ENCODE measurements at regions not wholly inside any gene's neighbourhood (a gene's known extent, or its start where the extent isn't known, plus 50 kb on each side); places are given as distances from the start of the nearest gene placed in this dataset.

DNA sequence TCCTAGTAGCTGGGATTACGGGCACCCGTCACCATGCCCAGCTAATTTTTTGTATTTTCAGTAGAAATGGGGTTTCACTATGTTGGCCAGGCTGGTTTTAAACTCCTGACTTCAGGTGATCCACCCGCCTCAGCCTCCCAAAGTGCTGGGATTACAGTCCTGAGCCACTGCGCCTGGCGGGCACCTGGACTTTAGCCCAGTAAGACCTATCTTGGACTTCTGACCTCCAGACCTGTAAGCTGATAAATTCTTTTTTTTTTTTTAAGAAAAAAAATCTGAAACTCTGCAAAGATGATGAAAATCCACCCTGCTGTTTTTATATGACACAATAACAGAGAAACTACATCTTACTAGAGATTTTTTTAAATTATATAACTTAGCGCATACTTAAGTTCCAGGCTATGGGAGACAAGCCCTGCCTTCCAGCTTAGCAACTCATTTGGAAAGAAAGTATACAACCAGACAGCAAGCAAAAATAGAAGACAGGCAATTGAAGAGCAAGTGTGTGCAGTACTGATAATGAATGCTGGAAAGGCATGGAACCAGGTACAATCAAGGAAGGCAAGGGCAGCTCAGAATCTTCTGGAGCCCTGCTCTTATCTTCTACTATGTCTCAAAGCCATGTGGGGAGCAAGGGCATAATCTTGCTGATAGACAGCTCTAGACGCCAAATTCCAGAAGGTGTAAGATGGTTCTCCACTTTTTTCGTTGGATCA, 104.2 kb downstream of the CD83 start:
- Histone ChIP-seq H2BK5ac (ENCODE audit: low read length) (no peak overlapping the region), H3K9ac (ENCODE audit: low read depth, low read length, poor library complexity) (no peak overlapping the region), H2AFZ (ENCODE audit: low read length) (no peak overlapping the region), H2BK12ac (ENCODE audit: low read length) (no peak overlapping the region), H4K91ac (ENCODE audit: low read depth, low read length, poor library complexity) (no peak overlapping the region), H3K4ac (ENCODE audit: low read length) (no peak overlapping the region), H3K27ac (replicated peaks; ENCODE audit: low read length) (no peak overlapping the region), H3K27me3 (ENCODE audit: control insufficient read depth in 3 of 3, insufficient read depth in 3 of 3, low read depth in 1 of 3, low read length in 3 of 3) (peaks cover 0 to 8% (median 0%) of the 10 kb centered on the region in 3 experiments), H3K9me3 (replicated peaks in 1 of 2; ENCODE audit: control insufficient read depth in 2 of 2, insufficient read depth in 1 of 2, low read depth in 1 of 2, low read length in 2 of 2) (no peaks in the 10 kb centered on the region), H3K14ac (ENCODE audit: low read length) (no peak overlapping the region), H2BK15ac (ENCODE audit: low read length) (no peak overlapping the region), H2BK120ac (ENCODE audit: low read depth, low read length) (no peak overlapping the region), H3K4me3 (ENCODE audit: low read length in 2 of 2) (no peak overlapping the region), H3K23ac (ENCODE audit: low read depth, low read length, poor library complexity) (no peak overlapping the region), H3K4me1 (ENCODE audit: control insufficient read depth in 2 of 2, insufficient read depth in 1 of 2, low read depth in 1 of 2, low read length in 2 of 2) (peaks cover 0 to 2% of the 10 kb centered on the region in 2 donors), H4K8ac (ENCODE audit: low read depth, low read length) (no peak overlapping the region), H2AK5ac (ENCODE audit: low read depth, low read length) (no peak overlapping the region), H3K79me1 (ENCODE audit: low read depth, low read length) (no peaks in the 10 kb centered on the region), H3K18ac (ENCODE audit: low read length) (no peak overlapping the region), H3K4me2 (ENCODE audit: insufficient read depth, low read length, poor library complexity, severe bottlenecking) (no peak overlapping the region), H3K36me3 (replicated peaks in 1 of 2; ENCODE audit: control insufficient read depth in 2 of 2, insufficient read depth in 2 of 2, low read length in 2 of 2) (no peaks in the 10 kb centered on the region)
- DNase-seq (ENCODE audit: low spot score): no peak
- no CpG with 5 or more reads among the region's 8 CpGs for WGBS, 2 donors (ENCODE audit: extremely low coverage in 2 of 2, insufficient read length in 2 of 2, insufficient replicate concordance in 1 of 2)

DNA sequence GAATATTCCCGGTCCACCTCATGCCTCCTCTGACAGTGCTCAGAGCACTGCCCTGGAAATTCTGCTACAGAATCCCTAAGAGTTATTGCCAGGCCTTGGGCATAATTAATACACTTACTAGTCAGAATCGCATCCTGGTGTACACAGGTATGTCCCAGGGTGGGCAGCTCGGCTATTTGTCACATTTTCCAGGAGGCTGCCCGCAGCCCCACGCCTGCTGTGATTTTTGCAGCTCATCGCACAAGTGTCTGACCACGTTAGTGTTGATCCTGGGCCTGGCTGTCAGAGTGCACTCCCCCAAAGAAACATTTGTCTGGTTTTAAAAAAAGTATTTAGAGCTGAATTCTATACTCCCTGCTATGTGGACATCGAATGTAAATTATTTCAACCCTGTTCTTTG, 105.4 kb downstream of the CD83 start:
- Histone ChIP-seq H2BK5ac (ENCODE audit: low read length) (no peak overlapping the region), H2BK12ac (ENCODE audit: low read length) (no peak overlapping the region), H3K27me3 (ENCODE audit: control insufficient read depth in 3 of 3, insufficient read depth in 3 of 3, low read depth in 1 of 3, low read length in 3 of 3) (peaks cover 0 to 2% (median 0%) of the 10 kb centered on the region in 3 experiments), H3K14ac (ENCODE audit: low read length) (no peak overlapping the region), H3K4ac (ENCODE audit: low read length) (no peak overlapping the region), H3K4me3 (ENCODE audit: low read length in 2 of 2) (no peak overlapping the region), H3K79me1 (ENCODE audit: low read depth, low read length) (no peaks in the 10 kb centered on the region), H3K18ac (ENCODE audit: low read length) (no peak overlapping the region), H2AK5ac (ENCODE audit: low read depth, low read length) (no peak overlapping the region), H4K91ac (ENCODE audit: low read depth, low read length, poor library complexity) (no peak overlapping the region), H3K23ac (ENCODE audit: low read depth, low read length, poor library complexity) (no peak overlapping the region), H2BK120ac (ENCODE audit: low read depth, low read length) (no peak overlapping the region), H3K9ac (ENCODE audit: low read depth, low read length, poor library complexity) (no peak overlapping the region), H3K4me1 (ENCODE audit: control insufficient read depth in 2 of 2, insufficient read depth in 1 of 2, low read depth in 1 of 2, low read length in 2 of 2) (peaks cover 0 to 2% of the 10 kb centered on the region in 2 donors), H2AFZ (ENCODE audit: low read length) (no peak overlapping the region), H3K9me3 (replicated peaks in 1 of 2; ENCODE audit: control insufficient read depth in 2 of 2, insufficient read depth in 1 of 2, low read depth in 1 of 2, low read length in 2 of 2) (no peaks in the 10 kb centered on the region), H2BK15ac (ENCODE audit: low read length) (no peak overlapping the region), H3K4me2 (ENCODE audit: insufficient read depth, low read length, poor library complexity, severe bottlenecking) (no peak overlapping the region), H4K8ac (ENCODE audit: low read depth, low read length) (no peak overlapping the region), H3K27ac (replicated peaks; ENCODE audit: low read length) (no peak overlapping the region), H3K36me3 (replicated peaks in 1 of 2; ENCODE audit: control insufficient read depth in 2 of 2, insufficient read depth in 2 of 2, low read length in 2 of 2) (no peaks in the 10 kb centered on the region)
- no peak for DNase-seq (ENCODE audit: low spot score)
- no CpG with 5 or more reads among the region's 8 CpGs for WGBS, 2 donors (ENCODE audit: extremely low coverage in 2 of 2, insufficient read length in 2 of 2, insufficient replicate concordance in 1 of 2)

DNA sequence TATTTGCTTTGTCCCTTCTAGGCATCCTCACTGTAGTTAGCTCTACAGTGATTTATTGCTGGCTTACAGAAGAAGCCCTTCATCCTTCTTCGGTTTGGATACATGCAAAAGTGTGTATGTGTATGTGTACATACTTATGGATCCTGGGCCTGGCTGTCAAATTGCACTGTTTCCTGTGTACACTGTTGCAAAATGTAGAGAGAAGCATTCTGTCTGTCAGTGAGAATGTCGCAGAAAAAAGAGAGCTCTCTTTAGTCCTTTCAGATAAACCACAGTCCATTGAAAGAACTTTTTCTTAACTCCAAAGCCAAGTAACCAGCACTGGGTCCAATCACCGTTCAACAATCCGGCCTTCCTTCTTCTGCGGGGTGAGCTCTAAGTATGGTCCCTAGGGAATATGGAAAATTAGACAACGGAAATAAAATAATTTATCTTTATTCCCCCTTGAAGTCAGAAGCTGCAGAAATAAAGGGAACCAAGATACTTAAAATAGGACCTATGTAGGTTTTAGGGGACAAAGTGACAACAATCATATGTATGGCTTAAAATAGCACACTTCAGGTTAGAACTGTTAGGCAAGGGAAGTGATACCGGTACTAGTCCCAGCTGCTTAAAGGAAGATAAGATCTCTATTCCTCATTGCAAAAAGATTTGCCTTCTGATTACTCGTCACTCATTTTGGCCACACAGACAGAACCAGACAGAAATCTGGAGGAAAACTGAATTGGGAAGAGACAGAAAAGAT, 107.0 kb downstream of the CD83 start:
- Histone ChIP-seq H3K9ac (ENCODE audit: low read depth, low read length, poor library complexity) (no peak overlapping the region), H4K8ac (ENCODE audit: low read depth, low read length) (no peak overlapping the region), H3K14ac (ENCODE audit: low read length) (no peak overlapping the region), H3K27ac (replicated peaks; ENCODE audit: low read length) (no peak overlapping the region), H3K79me1 (ENCODE audit: low read depth, low read length) (no peaks in the 10 kb centered on the region), H3K18ac (ENCODE audit: low read length) (no peak overlapping the region), H3K4me1 (ENCODE audit: control insufficient read depth in 2 of 2, insufficient read depth in 1 of 2, low read depth in 1 of 2, low read length in 2 of 2) (peaks cover 2 to 6% of the 10 kb centered on the region in 2 donors), H2BK120ac (ENCODE audit: low read depth, low read length) (no peak overlapping the region), H3K9me3 (replicated peaks in 1 of 2; ENCODE audit: control insufficient read depth in 2 of 2, insufficient read depth in 1 of 2, low read depth in 1 of 2, low read length in 2 of 2) (no peaks in the 10 kb centered on the region), H3K36me3 (replicated peaks in 1 of 2; ENCODE audit: control insufficient read depth in 2 of 2, insufficient read depth in 2 of 2, low read length in 2 of 2) (no peaks in the 10 kb centered on the region), H2BK15ac (ENCODE audit: low read length) (no peak overlapping the region), H2AFZ (ENCODE audit: low read length) (no peak overlapping the region), H3K27me3 (ENCODE audit: control insufficient read depth in 3 of 3, insufficient read depth in 3 of 3, low read depth in 1 of 3, low read length in 3 of 3) (no peaks in the 10 kb centered on the region), H2BK5ac (ENCODE audit: low read length) (no peak overlapping the region), H3K4me2 (ENCODE audit: insufficient read depth, low read length, poor library complexity, severe bottlenecking) (no peak overlapping the region), H3K4ac (ENCODE audit: low read length) (no peak overlapping the region), H3K4me3 (ENCODE audit: low read length in 2 of 2) (no peak overlapping the region), H4K91ac (ENCODE audit: low read depth, low read length, poor library complexity) (no peak overlapping the region), H2BK12ac (ENCODE audit: low read length) (no peak overlapping the region), H3K23ac (ENCODE audit: low read depth, low read length, poor library complexity) (no peak overlapping the region), H2AK5ac (ENCODE audit: low read depth, low read length) (no peak overlapping the region)
- DNase-seq (ENCODE audit: low spot score): no peak
- no CpG with 5 or more reads among the region's 8 CpGs for WGBS, 2 donors (ENCODE audit: extremely low coverage in 2 of 2, insufficient read length in 2 of 2, insufficient replicate concordance in 1 of 2)

DNA sequence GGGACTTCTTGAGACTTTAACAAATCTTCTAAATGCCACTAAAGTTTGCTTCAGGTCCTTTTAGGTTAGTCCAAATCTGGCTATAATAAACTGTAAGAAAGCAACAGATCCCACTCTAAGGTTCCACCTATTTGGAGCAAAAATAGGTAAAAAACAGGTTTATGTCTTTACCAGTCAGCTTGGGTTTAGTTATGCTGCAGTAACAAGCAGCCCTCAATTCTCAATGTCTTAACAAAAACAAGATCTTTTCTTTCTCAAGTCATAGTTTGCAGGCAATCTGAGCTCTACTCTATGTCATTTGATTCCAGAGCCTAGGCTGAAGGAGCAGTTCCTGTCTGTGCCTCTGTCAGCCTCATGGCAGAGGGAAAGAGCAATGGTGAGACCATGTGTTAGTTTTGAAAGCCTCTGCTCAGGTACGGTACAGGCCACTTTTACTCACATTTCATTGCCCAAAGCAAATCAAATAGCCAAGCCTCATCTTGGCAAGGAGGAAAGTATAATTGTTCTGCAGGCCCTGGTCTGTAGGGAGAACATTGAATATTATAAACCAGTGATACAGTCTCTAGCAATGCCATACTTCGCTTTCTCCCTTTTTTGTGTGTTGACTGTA, 108.6 kb downstream of the CD83 start:
- no peaks in the 10 kb centered on the region for H3K36me3 ChIP-seq (replicated peaks in 1 of 2; ENCODE audit: control insufficient read depth in 2 of 2, insufficient read depth in 2 of 2, low read length in 2 of 2)
- H3K4me2 ChIP-seq (ENCODE audit: insufficient read depth, low read length, poor library complexity, severe bottlenecking): no peak overlapping the region
- no peak overlapping the region for H3K18ac ChIP-seq (ENCODE audit: low read length)
- H3K27me3 ChIP-seq (ENCODE audit: control insufficient read depth in 3 of 3, insufficient read depth in 3 of 3, low read depth in 1 of 3, low read length in 3 of 3): peaks cover 0 to 7% (median 0%) of the 10 kb centered on the region in 3 experiments
- no peak overlapping the region for H2BK15ac ChIP-seq (ENCODE audit: low read length)
- H3K14ac ChIP-seq (ENCODE audit: low read length): no peak overlapping the region
- H2AK5ac ChIP-seq (ENCODE audit: low read depth, low read length): no peak overlapping the region
- H4K91ac ChIP-seq (ENCODE audit: low read depth, low read length, poor library complexity): no peak overlapping the region
- no peak overlapping the region for H3K23ac ChIP-seq (ENCODE audit: low read depth, low read length, poor library complexity)
- H3K79me1 ChIP-seq (ENCODE audit: low read depth, low read length): no peaks in the 10 kb centered on the region
- no peak overlapping the region for H2BK120ac ChIP-seq (ENCODE audit: low read depth, low read length)
- H3K27ac ChIP-seq (replicated peaks; ENCODE audit: low read length): no peak overlapping the region
- H4K8ac ChIP-seq (ENCODE audit: low read depth, low read length): no peak overlapping the region
- H2AFZ ChIP-seq (ENCODE audit: low read length): no peak overlapping the region
- no peaks in the 10 kb centered on the region for H3K9me3 ChIP-seq (replicated peaks in 1 of 2; ENCODE audit: control insufficient read depth in 2 of 2, insufficient read depth in 1 of 2, low read depth in 1 of 2, low read length in 2 of 2)
- no peak overlapping the region for H2BK12ac ChIP-seq (ENCODE audit: low read length)
- no peak overlapping the region for H3K9ac ChIP-seq (ENCODE audit: low read depth, low read length, poor library complexity)
- DNase-seq (ENCODE audit: low spot score): no peak
- H3K4ac ChIP-seq (ENCODE audit: low read length): no peak overlapping the region
- H2BK5ac ChIP-seq (ENCODE audit: low read length): no peak overlapping the region
- no CpG with 5 or more reads among the region's 2 CpGs for WGBS, 2 donors (ENCODE audit: extremely low coverage in 2 of 2, insufficient read length in 2 of 2, insufficient replicate concordance in 1 of 2)
- peaks cover 2 to 6% of the 10 kb centered on the region in 2 donors for H3K4me1 ChIP-seq (ENCODE audit: control insufficient read depth in 2 of 2, insufficient read depth in 1 of 2, low read depth in 1 of 2, low read length in 2 of 2)
- H3K4me3 ChIP-seq (ENCODE audit: low read length in 2 of 2): no peak overlapping the region
